GM19023 (cell line): ENCODE measurements at regions not wholly inside any gene's neighbourhood (a gene's known extent, or its start where the extent isn't known, plus 50 kb on each side); places are given as distances from the start of the nearest gene placed in this dataset.
A peak's percentile ranks its signal among the peaks of the same experiment; 100 is the strongest.

Source experiments
- ATAC-seq: cut with Tn5 transposase; IDR thresholded peaks from one replicate; pipeline ENCODE4 v1.9.1; 2021; ENCODE audit warnings: mild to moderate bottlenecking, moderate library complexity; ENCODE audit not compliant: unreplicated experiment

GRCh38 chr18:22839340-22839821 lies 93.7 kb upstream of the RBBP8 start:
- no peak for ATAC-seq

GRCh38 chr18:22840606-22841144 lies 92.5 kb upstream of the RBBP8 start:
- no peak for ATAC-seq

- no peak for ATAC-seq
Observed at GRCh38 chr18:22841840-22842239, 91.3 kb upstream of the RBBP8 start.

GRCh38 chr18:22844190-22844589 lies 88.9 kb upstream of the RBBP8 start:
- no peak for ATAC-seq

- ATAC-seq, result no peak
Observed at GRCh38 chr18:22844628-22845027, 88.5 kb upstream of the RBBP8 start.

GRCh38 chr18:22846088-22846683 lies 86.9 kb upstream of the RBBP8 start:
- no peak for ATAC-seq

GRCh38 chr18:22846697-22847096 lies 86.4 kb upstream of the RBBP8 start:
- ATAC-seq, result no peak

GRCh38 chr18:22847392-22847791 lies 85.7 kb upstream of the RBBP8 start:
- ATAC-seq, result no peak

- no peak for ATAC-seq
Observed at GRCh38 chr18:22847867-22848451, 85.2 kb upstream of the RBBP8 start.

GRCh38 chr18:22848615-22849014 lies 84.5 kb upstream of the RBBP8 start:
- no peak for ATAC-seq

- ATAC-seq, result no peak
Observed at GRCh38 chr18:22856870-22857269, 76.3 kb upstream of the RBBP8 start.

- ATAC-seq, result no peak
Observed at GRCh38 chr18:22858121-22858520, 75.0 kb upstream of the RBBP8 start.

GRCh38 chr18:22860807-22861206 lies 72.3 kb upstream of the RBBP8 start:
- no peak for ATAC-seq

GRCh38 chr18:22865354-22866116 lies 67.6 kb upstream of the RBBP8 start:
- ATAC-seq, result no peak

GRCh38 chr18:22868831-22869230 lies 64.3 kb upstream of the RBBP8 start:
- no peak for ATAC-seq

- no peak for ATAC-seq
Observed at GRCh38 chr18:22871809-22872525, 61.2 kb upstream of the RBBP8 start.

GRCh38 chr18:22872900-22873537 lies 60.1 kb upstream of the RBBP8 start:
- peak; percentile 84 for ATAC-seq

- ATAC-seq, result no peak
Observed at GRCh38 chr18:22879293-22879692, 53.8 kb upstream of the RBBP8 start.

- ATAC-seq, result no peak
Observed at GRCh38 chr18:22882084-22882483, 51.0 kb upstream of the RBBP8 start.

- ATAC-seq, result no peak
Observed at GRCh38 chr18:22883179-22883578, 49.9 kb upstream of the RBBP8 start.
